Kidney tubule cell (primary cell): ENCODE measurements at regions not wholly inside any gene's neighbourhood (a gene's known extent, or its start where the extent isn't known, plus 50 kb on each side); places are given as distances from the start of the nearest gene placed in this dataset.

Experiments used
- DNase-seq: peaks from one replicate; pipeline ENCODE4 v3.0.0-alpha.2; 2018; ENCODE audit warnings: low spot score

GRCh38 chr3:55413236-55413635 lies 73.9 kb downstream of the WNT5A start:
- DNase-seq = no peak

GRCh38 chr3:55412545-55412944 lies 74.6 kb downstream of the WNT5A start:
- DNase-seq = peak; percentile 14

GRCh38 chr3:55409806-55410205 lies 77.3 kb downstream of the WNT5A start:
- DNase-seq = no peak

- DNase-seq = no peak
Measured at GRCh38 chr3:55408193-55408826, 78.8 kb downstream of the WNT5A start.

GRCh38 chr3:55407426-55407820 lies 79.7 kb downstream of the WNT5A start:
- no peak for DNase-seq

- no peak for DNase-seq
Measured at GRCh38 chr3:55406696-55407425, 80.2 kb downstream of the WNT5A start.

- DNase-seq = peak; percentile 33
Measured at GRCh38 chr3:55405436-55405835, 81.7 kb downstream of the WNT5A start.

GRCh38 chr3:55402886-55403609 lies 84.1 kb downstream of the WNT5A start:
- peak; percentile 66 for DNase-seq

GRCh38 chr3:55380561-55380960 lies 106.5 kb downstream of the WNT5A start:
- DNase-seq = no peak

- DNase-seq = no peak
Measured at GRCh38 chr3:55376753-55377347, 110.3 kb downstream of the WNT5A start.

GRCh38 chr3:55373423-55373822 lies 113.7 kb downstream of the WNT5A start:
- no peak for DNase-seq

- DNase-seq = no peak
Measured at GRCh38 chr3:55370272-55370671, 116.8 kb downstream of the WNT5A start.

GRCh38 chr3:55369141-55369847 lies 117.8 kb downstream of the WNT5A start:
- DNase-seq = no peak

GRCh38 chr3:55368366-55368765 lies 118.7 kb downstream of the WNT5A start:
- DNase-seq = no peak

GRCh38 chr3:55367384-55367783 lies 119.7 kb downstream of the WNT5A start:
- peak; percentile 20 for DNase-seq

- DNase-seq = no peak
Measured at GRCh38 chr3:55364421-55364820, 122.7 kb downstream of the WNT5A start.

GRCh38 chr3:55362210-55362960 lies 124.7 kb downstream of the WNT5A start:
- peak; percentile 52 for DNase-seq

- DNase-seq = no peak
Measured at GRCh38 chr3:55357796-55358195, 129.3 kb downstream of the WNT5A start.

GRCh38 chr3:55352668-55353067 lies 134.4 kb downstream of the WNT5A start:
- DNase-seq = peak; percentile 20

- DNase-seq = no peak
Measured at GRCh38 chr3:55349851-55350250, 137.3 kb downstream of the WNT5A start.
